Esophagus muscularis mucosa (tissue), 3 donors: ENCODE measurements at regions not wholly inside any gene's neighbourhood (a gene's known extent, or its start where the extent isn't known, plus 50 kb on each side); places are given as distances from the start of the nearest gene placed in this dataset.

ENCODE experiments used
- POLR2A ChIP-seq: fragments of 450-650 bp; IDR thresholded peaks from one replicate; pipeline ENCODE4 v1.6.1; 2017; ENCODE audit warnings: antibody characterized with exemption, moderate library complexity, mild to moderate bottlenecking, low read depth
- TF ChIP-seq, protein P1 (sequence below), 3 experiments: fragments of 200-600 bp in 2 of 3; fragments of 450-650 bp in 1 of 3; sonication (generic) in 2 of 3; IDR thresholded peaks; one replicate each; pipeline ENCODE4 v1.5.1; 2017 to 2019; ENCODE audit warnings: antibody characterized with exemption in 3 of 3, mild to moderate bottlenecking in 2 of 3, moderate library complexity in 1 of 3

GRCh38 chr2:217735899-217736298, 266.9 kb downstream of the TNS1 start:
- TF ChIP-seq, protein P1, sequence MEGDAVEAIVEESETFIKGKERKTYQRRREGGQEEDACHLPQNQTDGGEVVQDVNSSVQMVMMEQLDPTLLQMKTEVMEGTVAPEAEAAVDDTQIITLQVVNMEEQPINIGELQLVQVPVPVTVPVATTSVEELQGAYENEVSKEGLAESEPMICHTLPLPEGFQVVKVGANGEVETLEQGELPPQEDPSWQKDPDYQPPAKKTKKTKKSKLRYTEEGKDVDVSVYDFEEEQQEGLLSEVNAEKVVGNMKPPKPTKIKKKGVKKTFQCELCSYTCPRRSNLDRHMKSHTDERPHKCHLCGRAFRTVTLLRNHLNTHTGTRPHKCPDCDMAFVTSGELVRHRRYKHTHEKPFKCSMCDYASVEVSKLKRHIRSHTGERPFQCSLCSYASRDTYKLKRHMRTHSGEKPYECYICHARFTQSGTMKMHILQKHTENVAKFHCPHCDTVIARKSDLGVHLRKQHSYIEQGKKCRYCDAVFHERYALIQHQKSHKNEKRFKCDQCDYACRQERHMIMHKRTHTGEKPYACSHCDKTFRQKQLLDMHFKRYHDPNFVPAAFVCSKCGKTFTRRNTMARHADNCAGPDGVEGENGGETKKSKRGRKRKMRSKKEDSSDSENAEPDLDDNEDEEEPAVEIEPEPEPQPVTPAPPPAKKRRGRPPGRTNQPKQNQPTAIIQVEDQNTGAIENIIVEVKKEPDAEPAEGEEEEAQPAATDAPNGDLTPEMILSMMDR (IDR thresholded peaks at IDR 0.05), result no peak
- no peak for TF ChIP-seq POLR2A
